ENCODE measurements at regions not wholly inside any gene's neighbourhood (a gene's known extent, or its start where the extent isn't known, plus 50 kb on each side); places are given as distances from the start of the nearest gene placed in this dataset.
"Not testable (repeated sequence)": the region's sequence is repeated elsewhere in the genome, so short reads cannot be mapped to it uniquely, and the experiment has no call there.

GRCh38 chr16:29154676-29155121 is 169.8 kb downstream of the LAT start:
- Histone ChIP-seq H3K4me1 (peaks cover 8 to 38% (median 18%) of the 10 kb centered on the region in 3 donors), H3K4me3 (no peak overlapping the region), H3K36me3 (no peaks in the 10 kb centered on the region), H3K27me3 (peaks cover 0 to 5% (median 0%) of the 10 kb centered on the region in 4 donors), H3K27ac (peak overlapping the region in 3 of 4 donors; percentile 10 to 67 (median 28)), H3K9me3 (no peaks in the 10 kb centered on the region)
- intact Hi-C loops (cut with DNase I), result no loop called here
- WGBS, 2 donors, result 62 to 66% methylated on average over 16 to 19 of the region's 20 CpGs
- DNase-seq, result no peak
- no peak for TF ChIP-seq POLR2A (IDR thresholded peaks at IDR 0.05)
- TF ChIP-seq, protein P1, sequence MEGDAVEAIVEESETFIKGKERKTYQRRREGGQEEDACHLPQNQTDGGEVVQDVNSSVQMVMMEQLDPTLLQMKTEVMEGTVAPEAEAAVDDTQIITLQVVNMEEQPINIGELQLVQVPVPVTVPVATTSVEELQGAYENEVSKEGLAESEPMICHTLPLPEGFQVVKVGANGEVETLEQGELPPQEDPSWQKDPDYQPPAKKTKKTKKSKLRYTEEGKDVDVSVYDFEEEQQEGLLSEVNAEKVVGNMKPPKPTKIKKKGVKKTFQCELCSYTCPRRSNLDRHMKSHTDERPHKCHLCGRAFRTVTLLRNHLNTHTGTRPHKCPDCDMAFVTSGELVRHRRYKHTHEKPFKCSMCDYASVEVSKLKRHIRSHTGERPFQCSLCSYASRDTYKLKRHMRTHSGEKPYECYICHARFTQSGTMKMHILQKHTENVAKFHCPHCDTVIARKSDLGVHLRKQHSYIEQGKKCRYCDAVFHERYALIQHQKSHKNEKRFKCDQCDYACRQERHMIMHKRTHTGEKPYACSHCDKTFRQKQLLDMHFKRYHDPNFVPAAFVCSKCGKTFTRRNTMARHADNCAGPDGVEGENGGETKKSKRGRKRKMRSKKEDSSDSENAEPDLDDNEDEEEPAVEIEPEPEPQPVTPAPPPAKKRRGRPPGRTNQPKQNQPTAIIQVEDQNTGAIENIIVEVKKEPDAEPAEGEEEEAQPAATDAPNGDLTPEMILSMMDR (IDR thresholded peaks at IDR 0.05), result no peak

DNA sequence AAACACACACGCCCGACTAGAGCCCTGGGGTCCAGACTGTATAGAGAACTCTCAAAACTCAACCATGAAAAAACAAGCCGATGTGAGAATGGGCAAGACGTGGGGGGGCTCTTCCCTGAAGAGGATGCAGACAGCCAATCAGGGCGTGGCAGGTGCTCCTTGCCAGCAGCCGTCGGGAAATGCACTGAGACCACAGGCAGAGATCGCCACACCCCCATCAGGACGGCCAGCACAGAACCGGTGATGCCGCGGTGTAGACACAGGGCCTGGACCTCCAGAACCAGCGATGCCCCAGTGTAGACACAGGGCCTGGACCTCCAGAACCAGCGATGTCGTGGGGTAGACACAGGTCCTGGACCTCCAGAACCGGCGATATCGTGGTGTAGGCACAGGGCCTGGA is 169.2 kb downstream of the LAT start:
- H3K27me3 ChIP-seq, result peaks cover 0 to 5% (median 0%) of the 10 kb centered on the region in 4 donors
- TF ChIP-seq, protein P1 (IDR thresholded peaks at IDR 0.05), result no peak
- no peak for TF ChIP-seq POLR2A (IDR thresholded peaks at IDR 0.05)
- WGBS, 2 donors, result 41 to 85% methylated on average over 12 to 15 of the region's 18 CpGs
- no peak for DNase-seq
- no peaks in the 10 kb centered on the region for H3K9me3 ChIP-seq
- H3K4me3 ChIP-seq, result no peak overlapping the region
- intact Hi-C loops (cut with DNase I), result no loop called here
- H3K27ac ChIP-seq, result peak overlapping the region in 3 of 4 donors; percentile 16 to 67 (median 42)
- peaks cover 8 to 38% (median 18%) of the 10 kb centered on the region in 3 donors for H3K4me1 ChIP-seq
- H3K36me3 ChIP-seq, result no peaks in the 10 kb centered on the region

DNA sequence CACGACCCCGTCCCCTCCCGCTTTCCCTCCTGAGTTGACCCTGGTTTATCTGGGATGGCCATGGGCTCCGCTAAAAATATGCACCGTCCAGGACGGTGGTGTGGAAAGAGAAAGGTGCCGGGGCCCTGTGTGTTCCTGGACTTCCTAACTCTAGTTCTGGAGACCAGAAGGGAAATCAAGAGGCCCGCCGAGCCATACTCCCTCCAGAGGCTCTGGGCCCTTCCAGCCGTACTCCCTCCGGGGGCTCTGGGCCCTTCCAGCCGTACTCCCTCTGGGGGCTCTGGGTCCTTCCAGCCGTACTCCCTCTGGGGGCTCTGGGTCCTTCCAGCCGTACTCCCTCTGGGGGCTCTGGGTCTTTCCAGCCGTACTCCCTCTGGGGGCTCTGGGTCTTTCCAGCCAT is 168.5 kb downstream of the LAT start:
- H3K36me3 ChIP-seq; H3K9me3 ChIP-seq; H3K4me3 ChIP-seq; H3K27me3 ChIP-seq; DNase-seq; intact Hi-C loops (cut with DNase I): not testable (repeated sequence)
- peaks cover 8 to 37% (median 18%) of the 10 kb centered on the region in 3 donors for H3K4me1 ChIP-seq
- 83 to 86% methylated on average over 4 to 7 of the region's 15 CpGs for WGBS, 2 donors
- H3K27ac ChIP-seq, result peak overlapping the region in 2 of 4 donors; percentile 42 to 67

DNA sequence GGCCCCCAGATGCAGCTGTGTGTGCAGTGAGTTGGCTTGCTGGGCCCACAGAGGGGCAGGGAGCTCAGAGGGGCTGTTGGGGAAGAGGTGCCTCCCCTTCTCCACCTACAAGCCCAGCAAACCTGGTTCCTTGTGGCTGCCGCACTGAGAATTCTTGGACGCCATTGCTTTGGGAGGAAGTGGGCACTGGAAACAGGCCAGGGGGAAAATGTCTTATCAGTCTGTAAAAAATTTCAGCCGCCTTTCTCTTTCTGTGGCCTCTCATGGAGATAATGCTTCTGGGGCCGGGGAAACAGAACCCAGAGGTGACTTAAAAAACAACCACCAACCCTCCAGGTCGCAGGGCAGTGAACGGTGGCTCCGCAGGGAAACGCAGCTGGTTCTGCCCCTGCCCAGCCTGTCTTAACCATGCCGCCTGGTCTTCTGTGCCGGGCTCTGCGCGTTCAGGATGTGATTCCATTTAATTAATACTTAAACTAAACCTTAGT is 167.7 kb downstream of the LAT start:
- H3K36me3 ChIP-seq; DNase-seq; H3K27me3 ChIP-seq; H3K4me3 ChIP-seq; H3K9me3 ChIP-seq; intact Hi-C loops (cut with DNase I): not testable (repeated sequence)
- Histone ChIP-seq H3K4me1 (peaks cover 8 to 31% (median 14%) of the 10 kb centered on the region in 3 donors), H3K27ac (peak overlapping the region in 1 of 4 donors; percentile 33)
- WGBS, 2 donors, result 71 to 90% methylated on average over 10 to 12 of the region's 12 CpGs

DNA sequence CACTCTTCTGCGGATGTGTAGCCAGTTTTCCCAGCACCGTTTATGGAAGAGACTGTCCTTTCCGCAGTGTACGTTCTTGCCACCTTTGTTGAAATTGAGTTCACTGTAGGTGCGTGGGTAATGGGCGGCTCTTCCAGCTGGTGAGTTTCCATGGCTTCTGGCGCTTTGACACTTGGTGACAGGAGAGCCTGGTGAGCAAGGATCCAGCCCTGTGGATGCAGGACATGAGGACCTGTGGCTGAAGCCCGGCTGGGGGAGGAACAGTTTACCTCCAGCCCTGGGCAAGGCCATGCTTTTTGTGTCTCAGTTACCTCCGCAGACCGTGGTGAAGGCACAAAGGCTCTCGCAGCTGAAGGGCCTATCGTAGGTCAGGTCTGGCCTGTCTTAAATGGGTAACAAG is 166.5 kb downstream of the LAT start:
- Histone ChIP-seq H3K4me3 (no peak overlapping the region), H3K36me3 (no peaks in the 10 kb centered on the region), H3K9me3 (no peaks in the 10 kb centered on the region), H3K27ac (no peak overlapping the region), H3K27me3 (peaks cover 0 to 5% (median 0%) of the 10 kb centered on the region in 4 donors), H3K4me1 (peaks cover under 1 to 18% (median 3%) of the 10 kb centered on the region in 3 donors)
- TF ChIP-seq POLR2A (IDR thresholded peaks at IDR 0.05), result no peak
- TF ChIP-seq, protein P1 (IDR thresholded peaks at IDR 0.05), result no peak
- no peak for DNase-seq
- intact Hi-C loops (cut with DNase I), result no loop called here
- 96% methylated on average over 4 of the region's 12 CpGs; no CpG with 5 or more reads in 1 of the 2 donors for WGBS, 2 donors

- H3K27ac ChIP-seq; H3K9me3 ChIP-seq; H3K36me3 ChIP-seq; H3K4me3 ChIP-seq; DNase-seq; H3K27me3 ChIP-seq; intact Hi-C loops (cut with DNase I): not testable (repeated sequence)
- H3K4me1 ChIP-seq, result peaks cover 0 to 11% (median 3%) of the 10 kb centered on the region in 3 donors
- WGBS, 2 donors, result 63 to 72% methylated on average over 11 to 12 of the region's 12 CpGs
Measured at GRCh38 chr16:29149912-29150311, 165.1 kb downstream of the LAT start.

- no peaks in the 10 kb centered on the region for H3K36me3 ChIP-seq
- TF ChIP-seq POLR2A (IDR thresholded peaks at IDR 0.05), result peak in 1 of 4 donors; percentile 7
- TF ChIP-seq, protein P1 (IDR thresholded peaks at IDR 0.05), result no peak
Measured at GRCh38 chr16:29148867-29149272, 164.0 kb downstream of the LAT start.

More at GRCh38 chr16:29148867-29149272, 164.0 kb downstream of the LAT start:
- intact Hi-C loops (cut with DNase I), result no loop called here
- no peak for DNase-seq
- Histone ChIP-seq H3K4me1 (peaks cover 0 to under 1% (median 0%) of the 10 kb centered on the region in 3 donors), H3K9me3 (no peaks in the 10 kb centered on the region), H3K27me3 (no peaks in the 10 kb centered on the region), H3K4me3 (no peak overlapping the region), H3K27ac (peak overlapping the region in 1 of 4 donors; percentile 17)
- WGBS, 2 donors, result 54 to 56% methylated on average over 9 to 11 of the region's 15 CpGs

Measured in esophagus squamous epithelium (tissue), 5 donors.